MM.1S (cell line): ENCODE measurements at regions not wholly inside any gene's neighbourhood (a gene's known extent, or its start where the extent isn't known, plus 50 kb on each side); places are given as distances from the start of the nearest gene placed in this dataset.

Experiments
- DNase-seq: peaks from one replicate; pipeline ENCODE4 v3.0.0-alpha.2; 2015
- H2AFZ ChIP-seq: fragments of 300-600 bp; sonication (generic); 2 replicates; pipeline ENCODE4 v1.6.0; 2016; ENCODE audit warnings: antibody characterized with exemption, low read length
- H3F3A ChIP-seq: fragments of 300-600 bp; sonication (generic); 2 replicates; pipeline ENCODE4 v1.6.1; 2016; ENCODE audit warnings: mild to moderate bottlenecking, antibody characterized with exemption, low read length, moderate library complexity, mixed read lengths; ENCODE audit not compliant: insufficient read depth
- H3K27ac ChIP-seq: fragments of 300-600 bp; sonication (generic); 2 replicates; pipeline ENCODE4 v1.5.1; 2016; ENCODE audit warnings: mild to moderate bottlenecking, low read length
- H3K27me3 ChIP-seq: fragments of 300-600 bp; sonication (generic); replicated peaks from 2 replicates; pipeline ENCODE4 v1.6.0; 2016; ENCODE audit warnings: low read length; ENCODE audit not compliant: insufficient read depth
- H3K36me3 ChIP-seq: fragments of 300-600 bp; sonication (generic); replicated peaks from 2 replicates; pipeline ENCODE4 v1.6.1; 2016; ENCODE audit warnings: mild to moderate bottlenecking, low read length, mixed read lengths; ENCODE audit not compliant: insufficient read depth
- H3K4me1 ChIP-seq: fragments of 300-600 bp; sonication (generic); 2 replicates; pipeline ENCODE4 v1.6.1; 2016; ENCODE audit warnings: low read length, mixed read lengths
- H3K4me2 ChIP-seq: fragments of 300-600 bp; sonication (generic); 2 replicates; pipeline ENCODE4 v1.6.0; 2016; ENCODE audit warnings: low read depth, low read length
- H3K4me3 ChIP-seq: fragments of 300-600 bp; sonication (generic); 2 replicates; pipeline ENCODE4 v1.5.1; 2016; ENCODE audit warnings: low read length, mixed read lengths
- H3K79me2 ChIP-seq: fragments of 300-600 bp; sonication (generic); 2 replicates; pipeline ENCODE4 v1.6.1; 2016; ENCODE audit warnings: mixed run types, low read length, mixed read lengths
- H3K9ac ChIP-seq: fragments of 300-600 bp; sonication (generic); 2 replicates; pipeline ENCODE4 v1.6.1; 2016; ENCODE audit warnings: low read length, mixed read lengths
- H3K9me2 ChIP-seq: fragments of 300-600 bp; sonication (generic); replicated peaks from 2 replicates; pipeline ENCODE4 v1.6.1; 2016; ENCODE audit warnings: mild to moderate bottlenecking, low read length, mixed read lengths; ENCODE audit not compliant: insufficient read depth
- H3K9me3 ChIP-seq: fragments of 300-600 bp; sonication (generic); replicated peaks from 2 replicates; pipeline ENCODE4 v1.6.1; 2016; ENCODE audit warnings: mild to moderate bottlenecking, low read length, mixed read lengths; ENCODE audit not compliant: insufficient read depth
- H4K20me1 ChIP-seq: fragments of 300-600 bp; sonication (generic); 2 replicates; pipeline ENCODE4 v1.6.1; 2016; ENCODE audit warnings: mild to moderate bottlenecking, low read length, moderate library complexity, mixed read lengths; ENCODE audit not compliant: insufficient read depth
- EZH2 ChIP-seq: fragments of 300-600 bp; sonication (generic); optimal IDR thresholded peaks from 2 replicates; pipeline ENCODE3; 2017; ENCODE audit warnings: low read depth, mild to moderate bottlenecking, antibody characterized with exemption, low read length, mixed read lengths
- EZH2phosphoT487 ChIP-seq: fragments of 300-600 bp; sonication (generic); IDR thresholded peaks from 2 replicates; pipeline ENCODE4 v1.6.1; 2018; ENCODE audit warnings: antibody characterized with exemption, low read length
- TF ChIP-seq, protein P1 (sequence below): fragments of 300-600 bp; sonication (generic); IDR thresholded peaks from 2 replicates; pipeline ENCODE4 v1.5.1; 2016; ENCODE audit warnings: antibody characterized with exemption, low read length, mixed read lengths

DNA sequence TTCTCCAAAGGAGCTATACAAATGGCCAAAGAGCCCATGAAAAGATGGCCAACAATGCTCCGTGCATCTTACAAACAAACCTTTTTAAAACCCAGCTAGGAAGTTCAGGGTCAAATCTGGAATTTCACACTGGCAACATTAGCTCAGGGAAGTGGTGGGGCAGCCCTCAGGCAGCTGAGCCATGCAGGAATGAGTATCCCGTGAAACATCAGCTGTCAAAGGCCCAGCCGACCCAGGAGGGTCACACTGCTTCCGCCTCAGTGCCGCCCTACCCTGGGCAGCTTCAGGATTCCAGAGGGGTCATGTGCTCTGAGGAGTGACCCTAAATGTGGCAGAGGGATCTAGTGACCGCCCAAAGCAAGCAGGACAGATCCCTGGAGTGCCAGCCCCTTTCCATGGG, 73.4 kb downstream of the LINC01488 start:
- H4K20me1 ChIP-seq = no peaks in the 10 kb centered on the region
- H3K4me1 ChIP-seq = no peaks in the 10 kb centered on the region
- no peak overlapping the region for H3K27ac ChIP-seq
- no peak for TF ChIP-seq EZH2phosphoT487
- TF ChIP-seq EZH2 = no peak
- TF ChIP-seq, protein P1, sequence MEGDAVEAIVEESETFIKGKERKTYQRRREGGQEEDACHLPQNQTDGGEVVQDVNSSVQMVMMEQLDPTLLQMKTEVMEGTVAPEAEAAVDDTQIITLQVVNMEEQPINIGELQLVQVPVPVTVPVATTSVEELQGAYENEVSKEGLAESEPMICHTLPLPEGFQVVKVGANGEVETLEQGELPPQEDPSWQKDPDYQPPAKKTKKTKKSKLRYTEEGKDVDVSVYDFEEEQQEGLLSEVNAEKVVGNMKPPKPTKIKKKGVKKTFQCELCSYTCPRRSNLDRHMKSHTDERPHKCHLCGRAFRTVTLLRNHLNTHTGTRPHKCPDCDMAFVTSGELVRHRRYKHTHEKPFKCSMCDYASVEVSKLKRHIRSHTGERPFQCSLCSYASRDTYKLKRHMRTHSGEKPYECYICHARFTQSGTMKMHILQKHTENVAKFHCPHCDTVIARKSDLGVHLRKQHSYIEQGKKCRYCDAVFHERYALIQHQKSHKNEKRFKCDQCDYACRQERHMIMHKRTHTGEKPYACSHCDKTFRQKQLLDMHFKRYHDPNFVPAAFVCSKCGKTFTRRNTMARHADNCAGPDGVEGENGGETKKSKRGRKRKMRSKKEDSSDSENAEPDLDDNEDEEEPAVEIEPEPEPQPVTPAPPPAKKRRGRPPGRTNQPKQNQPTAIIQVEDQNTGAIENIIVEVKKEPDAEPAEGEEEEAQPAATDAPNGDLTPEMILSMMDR = no peak
- H3K4me2 ChIP-seq = no peak overlapping the region
- H2AFZ ChIP-seq = no peak overlapping the region
- H3K9ac ChIP-seq = no peak overlapping the region
- H3K36me3 ChIP-seq = no peaks in the 10 kb centered on the region
- no peak for DNase-seq
- no peaks in the 10 kb centered on the region for H3K9me3 ChIP-seq
- H3K79me2 ChIP-seq = no peaks in the 10 kb centered on the region
- H3F3A ChIP-seq = no peaks in the 10 kb centered on the region
- H3K9me2 ChIP-seq = no peaks in the 10 kb centered on the region
- H3K4me3 ChIP-seq = no peak overlapping the region
- no peaks in the 10 kb centered on the region for H3K27me3 ChIP-seq

DNA sequence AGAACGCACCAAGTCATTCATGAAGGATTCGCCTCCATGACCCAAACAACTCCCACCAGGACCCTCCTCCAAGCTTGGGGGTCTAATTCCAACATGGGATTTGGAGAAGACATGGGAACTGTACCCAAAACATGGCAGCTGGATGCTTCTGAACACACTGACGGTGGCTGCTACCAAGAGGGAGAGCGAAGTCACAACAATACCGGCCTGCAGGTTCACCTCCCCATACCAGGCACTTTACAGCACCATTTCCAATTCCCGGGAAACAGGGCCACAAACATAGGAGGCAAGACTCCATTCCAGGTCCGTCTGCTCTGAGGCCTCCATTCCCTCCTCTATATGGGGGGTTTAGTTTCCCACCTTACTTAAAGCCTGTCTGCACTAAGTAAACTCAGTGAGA, 75.8 kb downstream of the LINC01488 start:
- no peaks in the 10 kb centered on the region for H3K27me3 ChIP-seq
- TF ChIP-seq EZH2phosphoT487 = no peak
- TF ChIP-seq, protein P1 = no peak
- no peak for TF ChIP-seq EZH2
- no peaks in the 10 kb centered on the region for H3K9me2 ChIP-seq

DNA sequence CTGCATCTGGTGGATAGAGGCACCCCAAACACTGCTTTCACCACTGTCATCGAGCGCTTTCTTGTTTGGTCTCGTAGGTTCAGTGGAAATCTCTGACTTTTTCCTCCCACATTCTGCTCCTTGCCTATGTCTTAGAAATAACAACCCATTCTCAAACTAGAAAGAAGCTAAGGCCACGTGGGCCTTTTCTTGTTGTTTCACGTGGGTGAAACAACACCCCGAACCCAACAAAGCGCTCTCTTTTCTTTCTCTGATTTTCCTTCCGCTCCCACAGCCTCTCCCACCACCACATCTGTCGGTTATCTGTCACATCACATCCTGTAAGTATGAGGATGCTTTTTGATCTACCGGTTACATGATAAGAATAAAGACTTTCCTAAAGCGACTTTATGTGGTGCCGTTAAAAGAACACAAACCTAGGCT, 77.1 kb downstream of the LINC01488 start:
- no peak overlapping the region for H2AFZ ChIP-seq
- DNase-seq = no peak
- no peaks in the 10 kb centered on the region for H3K79me2 ChIP-seq
- H3F3A ChIP-seq = no peaks in the 10 kb centered on the region
- no peaks in the 10 kb centered on the region for H3K4me1 ChIP-seq
- H4K20me1 ChIP-seq = no peaks in the 10 kb centered on the region
- no peak overlapping the region for H3K4me3 ChIP-seq
- TF ChIP-seq, protein P1 = no peak
- TF ChIP-seq EZH2 (no peak), EZH2phosphoT487 (no peak)
- H3K9ac ChIP-seq = no peak overlapping the region
- H3K36me3 ChIP-seq = no peaks in the 10 kb centered on the region
- H3K27ac ChIP-seq = no peak overlapping the region
- H3K9me2 ChIP-seq = no peaks in the 10 kb centered on the region
- no peaks in the 10 kb centered on the region for H3K9me3 ChIP-seq
- no peak overlapping the region for H3K4me2 ChIP-seq
- H3K27me3 ChIP-seq = no peaks in the 10 kb centered on the region

More for the DNA sequence above, 75.8 kb downstream of the LINC01488 start:
- Histone ChIP-seq H3K9ac (no peak overlapping the region), H3K4me2 (no peak overlapping the region), H3K4me1 (no peaks in the 10 kb centered on the region), H4K20me1 (no peaks in the 10 kb centered on the region), H3K79me2 (no peaks in the 10 kb centered on the region), H3K9me3 (no peaks in the 10 kb centered on the region), H3F3A (no peaks in the 10 kb centered on the region), H3K27ac (no peak overlapping the region), H3K4me3 (no peak overlapping the region), H2AFZ (no peak overlapping the region), H3K36me3 (no peaks in the 10 kb centered on the region)
- DNase-seq = no peak

DNA sequence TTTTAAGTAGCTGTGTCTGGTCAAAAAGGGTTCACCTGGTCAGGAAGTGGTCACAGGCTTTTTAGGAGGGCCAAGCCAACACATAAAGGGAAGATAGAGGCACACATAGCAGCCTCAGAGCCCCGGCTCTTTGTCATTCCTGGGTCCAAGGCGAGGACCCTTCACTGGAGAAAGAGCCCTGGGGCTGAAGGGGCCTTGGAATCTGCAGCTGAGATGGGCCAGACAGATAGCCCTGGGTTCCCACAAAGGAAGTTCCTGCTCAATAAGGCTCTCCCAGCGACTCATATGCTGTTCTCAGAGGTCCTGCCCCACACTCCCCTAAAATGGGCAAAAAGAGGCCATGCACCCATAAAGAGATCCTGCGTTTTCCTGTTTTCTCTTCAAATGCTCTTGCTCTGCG, 77.7 kb downstream of the LINC01488 start:
- DNase-seq = no peak
- H2AFZ ChIP-seq = no peak overlapping the region
- H3K9ac ChIP-seq = no peak overlapping the region
- no peak overlapping the region for H3K4me3 ChIP-seq
- no peaks in the 10 kb centered on the region for H3K9me3 ChIP-seq
- H3K4me1 ChIP-seq = no peaks in the 10 kb centered on the region
- H3K36me3 ChIP-seq = no peaks in the 10 kb centered on the region
- no peak overlapping the region for H3K27ac ChIP-seq
- TF ChIP-seq EZH2 = no peak
- no peak for TF ChIP-seq EZH2phosphoT487
- TF ChIP-seq, protein P1 = no peak
- H4K20me1 ChIP-seq = no peaks in the 10 kb centered on the region
- no peaks in the 10 kb centered on the region for H3F3A ChIP-seq
- no peaks in the 10 kb centered on the region for H3K79me2 ChIP-seq
- H3K27me3 ChIP-seq = no peaks in the 10 kb centered on the region
- no peaks in the 10 kb centered on the region for H3K9me2 ChIP-seq
- no peak overlapping the region for H3K4me2 ChIP-seq
